ENCODE measurements at regions not wholly inside any gene's neighbourhood (a gene's known extent, or its start where the extent isn't known, plus 50 kb on each side); places are given as distances from the start of the nearest gene placed in this dataset.
A peak's percentile ranks its signal among the peaks of the same experiment; 100 is the strongest.

DNA sequence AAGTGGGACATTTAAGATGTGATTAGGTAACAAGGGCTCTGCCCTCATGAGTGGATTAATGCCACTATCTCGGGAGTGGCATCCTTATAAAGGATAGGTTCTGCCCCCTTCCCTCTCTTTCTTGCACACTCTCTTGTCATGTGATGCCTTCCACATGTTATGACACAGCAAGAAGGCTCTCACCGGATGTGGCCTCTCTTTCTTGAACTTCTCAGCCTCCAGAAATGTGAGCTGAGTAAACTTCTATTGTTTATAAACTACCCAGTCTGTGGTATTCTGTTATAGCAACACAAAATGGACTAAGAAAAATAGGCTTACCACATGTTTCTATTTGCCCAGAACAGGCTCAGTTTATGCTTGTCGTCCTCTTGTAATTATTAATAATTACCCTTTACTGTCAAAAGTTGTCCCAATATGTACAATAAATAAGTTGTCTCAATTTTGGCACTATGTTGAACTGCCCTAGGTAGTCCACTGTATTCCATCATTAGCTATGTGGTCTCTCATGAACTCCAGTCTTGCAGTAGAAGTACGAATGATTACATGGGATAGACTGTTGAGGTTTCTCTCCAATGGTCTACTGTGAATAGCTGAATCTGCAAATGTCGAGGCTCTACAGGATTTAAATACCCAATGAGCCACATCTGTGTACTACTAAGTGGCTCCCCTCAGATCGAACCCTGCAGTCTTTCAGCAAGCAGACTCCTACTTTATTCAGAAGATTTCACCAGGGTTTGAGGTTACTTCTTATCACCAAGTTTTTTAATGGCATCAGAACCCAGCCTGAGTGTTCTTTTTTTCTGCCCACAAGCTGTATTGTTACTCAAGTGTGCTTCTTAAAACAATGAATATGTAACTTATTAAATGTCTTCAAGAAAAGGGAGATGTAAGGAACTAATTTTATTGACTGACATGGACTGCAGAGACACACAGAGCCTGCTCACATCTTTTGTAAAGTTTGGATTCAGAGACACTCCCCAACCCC lies 102.0 kb upstream of the LEF1 start:
- H3K4me3 ChIP-seq (ENCODE audit: low read depth, low read length) = no peak overlapping the region
- DNase-seq (ENCODE audit: low read depth) = peak; percentile 89
- TF ChIP-seq, protein P1, sequence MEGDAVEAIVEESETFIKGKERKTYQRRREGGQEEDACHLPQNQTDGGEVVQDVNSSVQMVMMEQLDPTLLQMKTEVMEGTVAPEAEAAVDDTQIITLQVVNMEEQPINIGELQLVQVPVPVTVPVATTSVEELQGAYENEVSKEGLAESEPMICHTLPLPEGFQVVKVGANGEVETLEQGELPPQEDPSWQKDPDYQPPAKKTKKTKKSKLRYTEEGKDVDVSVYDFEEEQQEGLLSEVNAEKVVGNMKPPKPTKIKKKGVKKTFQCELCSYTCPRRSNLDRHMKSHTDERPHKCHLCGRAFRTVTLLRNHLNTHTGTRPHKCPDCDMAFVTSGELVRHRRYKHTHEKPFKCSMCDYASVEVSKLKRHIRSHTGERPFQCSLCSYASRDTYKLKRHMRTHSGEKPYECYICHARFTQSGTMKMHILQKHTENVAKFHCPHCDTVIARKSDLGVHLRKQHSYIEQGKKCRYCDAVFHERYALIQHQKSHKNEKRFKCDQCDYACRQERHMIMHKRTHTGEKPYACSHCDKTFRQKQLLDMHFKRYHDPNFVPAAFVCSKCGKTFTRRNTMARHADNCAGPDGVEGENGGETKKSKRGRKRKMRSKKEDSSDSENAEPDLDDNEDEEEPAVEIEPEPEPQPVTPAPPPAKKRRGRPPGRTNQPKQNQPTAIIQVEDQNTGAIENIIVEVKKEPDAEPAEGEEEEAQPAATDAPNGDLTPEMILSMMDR (conservative IDR thresholded peaks at IDR 0.05; ENCODE audit: low read depth, low read length) = no peak

- no peak overlapping the region for H3K4me3 ChIP-seq (ENCODE audit: low read depth, low read length)
- TF ChIP-seq, protein P1 (conservative IDR thresholded peaks at IDR 0.05; ENCODE audit: low read depth, low read length) = no peak
- no peak for DNase-seq (ENCODE audit: low read depth)
Measured at GRCh38 chr4:108264693-108265092, 96.0 kb upstream of the LEF1 start.

GRCh38 chr4:108263057-108263456 lies 94.3 kb upstream of the LEF1 start:
- DNase-seq (ENCODE audit: low read depth) = no peak
- TF ChIP-seq, protein P1 (conservative IDR thresholded peaks at IDR 0.05; ENCODE audit: low read depth, low read length) = no peak
- H3K4me3 ChIP-seq (ENCODE audit: low read depth, low read length) = no peak overlapping the region

DNA sequence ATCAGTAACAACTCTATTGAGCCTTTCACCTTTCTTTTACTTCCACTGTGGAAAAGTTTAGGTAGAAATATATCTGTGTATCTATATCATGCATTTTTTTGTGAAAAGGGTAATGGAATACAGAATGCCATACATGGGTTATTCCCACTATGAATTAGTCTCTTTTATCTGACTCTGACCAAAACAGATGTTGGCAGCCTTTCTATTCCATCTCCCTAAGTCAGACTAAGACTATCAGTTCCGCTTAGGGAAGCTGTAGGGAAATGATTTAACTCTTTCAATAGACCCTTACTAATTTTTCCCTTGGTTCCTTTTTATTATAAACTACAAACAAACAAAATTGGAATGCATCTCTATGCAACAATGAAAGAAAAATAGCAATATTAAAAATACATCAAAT lies 92.3 kb upstream of the LEF1 start:
- H3K4me3 ChIP-seq (ENCODE audit: low read depth, low read length) = no peak overlapping the region
- no peak for DNase-seq (ENCODE audit: low read depth)
- TF ChIP-seq, protein P1 (conservative IDR thresholded peaks at IDR 0.05; ENCODE audit: low read depth, low read length) = no peak

DNA sequence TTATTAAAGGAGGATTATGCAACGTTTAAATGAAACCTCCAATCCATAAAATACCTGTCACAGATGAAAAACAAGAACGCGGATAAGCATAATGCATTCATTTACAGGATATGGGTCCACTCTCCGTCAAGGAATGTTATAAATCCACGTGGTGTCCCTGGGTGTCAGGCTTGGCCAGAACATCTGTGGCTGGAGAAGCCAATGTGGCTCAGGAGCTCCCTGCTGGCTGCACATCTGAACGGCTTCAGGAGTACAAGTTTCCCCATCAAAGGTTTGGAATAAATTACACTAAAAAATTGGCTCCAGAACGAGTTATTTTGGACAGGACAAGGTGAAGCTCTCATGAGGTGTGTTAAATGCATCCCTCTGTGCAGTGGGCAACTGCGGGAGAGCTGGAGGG lies 87.8 kb upstream of the LEF1 start:
- DNase-seq (ENCODE audit: low read depth) = no peak
- no peak overlapping the region for H3K4me3 ChIP-seq (ENCODE audit: low read depth, low read length)
- TF ChIP-seq, protein P1 (conservative IDR thresholded peaks at IDR 0.05; ENCODE audit: low read depth, low read length) = no peak

- TF ChIP-seq, protein P1 (conservative IDR thresholded peaks at IDR 0.05; ENCODE audit: low read depth, low read length) = no peak
- DNase-seq (ENCODE audit: low read depth) = no peak
- H3K4me3 ChIP-seq (ENCODE audit: low read depth, low read length) = no peak overlapping the region
Measured at GRCh38 chr4:108255203-108255747, 86.5 kb upstream of the LEF1 start.
